Glomerular visceral epithelial cell (primary cell): ENCODE measurements at regions not wholly inside any gene's neighbourhood (a gene's known extent, or its start where the extent isn't known, plus 50 kb on each side); places are given as distances from the start of the nearest gene placed in this dataset.
A peak's percentile ranks its signal among the peaks of the same experiment; 100 is the strongest.

Experiments used
- DNase-seq: peaks from one replicate; pipeline ENCODE4 v3.0.0-alpha.2; 2016; ENCODE audit errors: extremely low spot score

DNA sequence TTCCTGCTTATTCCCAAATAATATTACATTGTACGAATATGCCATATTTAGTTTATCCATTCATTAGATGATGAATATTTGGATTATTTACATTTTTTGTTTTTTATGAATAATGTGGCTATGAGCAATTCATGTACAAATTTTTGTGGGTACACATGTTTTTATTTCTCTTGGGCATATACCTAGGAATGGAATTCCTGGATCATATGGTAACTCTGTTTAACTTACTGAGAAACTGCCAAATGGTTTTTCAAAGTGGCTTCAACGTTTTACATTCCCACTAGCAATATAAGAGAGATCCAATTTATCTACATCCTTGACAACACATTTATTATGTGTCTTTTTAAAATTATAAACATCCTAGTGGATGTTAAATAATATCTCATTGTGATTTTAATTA is 362.0 kb upstream of the TMCO5A start:
- DNase-seq: no peak

DNA sequence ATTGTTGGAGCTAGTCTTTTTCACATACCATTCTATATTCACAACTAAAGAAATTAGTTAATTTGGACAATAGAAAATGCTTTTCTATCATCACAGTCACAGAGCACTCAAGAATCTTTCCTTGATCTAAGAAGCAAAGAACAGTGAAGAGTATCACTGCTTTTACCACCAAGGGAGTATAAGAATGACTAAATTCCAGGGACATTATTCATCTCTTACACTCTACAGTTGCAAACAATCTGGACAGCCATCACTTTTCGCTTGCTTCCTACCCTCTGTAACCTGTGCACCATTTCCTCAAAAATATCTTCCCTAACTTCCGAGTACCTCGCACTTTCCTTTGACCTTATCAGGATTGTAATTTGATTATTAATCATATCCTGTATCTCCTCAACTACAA is 359.5 kb upstream of the TMCO5A start:
- DNase-seq: no peak

DNA sequence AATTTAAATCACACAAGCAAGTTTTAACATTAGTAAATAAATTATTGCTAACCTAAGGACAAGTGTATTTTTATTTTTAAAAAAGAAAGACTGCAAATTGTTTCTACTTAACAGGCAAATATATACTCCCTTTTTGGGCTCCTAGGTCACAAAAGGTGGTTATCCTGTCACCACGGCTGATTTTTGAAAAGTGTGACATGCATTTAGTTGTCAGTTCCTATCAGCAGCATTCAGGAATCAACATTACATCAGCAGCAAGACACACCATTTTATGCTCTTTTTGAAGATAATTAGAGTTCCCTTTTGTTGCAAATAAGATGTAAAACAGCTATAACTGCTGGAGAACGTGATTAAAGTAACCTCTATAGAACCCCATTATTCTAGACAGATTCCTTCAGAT is 357.5 kb upstream of the TMCO5A start:
- no peak for DNase-seq

DNA sequence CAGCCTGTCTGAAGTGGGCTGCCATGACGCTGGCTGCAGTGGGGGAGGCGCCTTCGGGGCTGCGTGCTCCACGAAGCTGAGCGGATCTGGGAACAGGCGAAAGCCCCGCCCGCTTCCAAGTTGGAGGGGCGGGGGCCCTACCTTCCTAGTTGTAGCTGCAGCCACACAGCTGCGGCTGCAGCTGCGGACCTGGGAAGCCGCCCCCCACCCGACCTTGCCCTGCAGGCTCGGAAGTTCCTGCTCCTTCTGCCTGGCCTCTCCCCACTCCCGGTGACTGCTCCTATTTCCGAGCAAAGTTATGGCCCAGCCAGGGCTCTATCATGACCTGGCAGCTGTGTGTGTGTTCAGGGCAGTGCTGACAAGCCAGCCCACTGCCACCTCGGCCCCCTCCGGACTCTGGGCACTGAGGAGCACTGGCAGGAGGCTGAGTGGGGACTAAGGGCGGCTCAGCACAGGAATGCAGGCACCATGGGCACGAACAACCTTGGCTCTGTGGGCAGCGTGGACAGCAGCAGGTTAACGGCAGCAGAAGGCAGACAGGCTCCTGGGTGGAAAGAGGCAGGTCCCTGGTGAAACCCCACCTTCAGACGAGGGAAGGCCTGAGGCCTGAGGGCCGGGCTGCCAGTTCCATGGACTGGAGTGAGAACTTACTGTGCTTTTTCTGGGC is 352.4 kb upstream of the TMCO5A start:
- no peak for DNase-seq

DNA sequence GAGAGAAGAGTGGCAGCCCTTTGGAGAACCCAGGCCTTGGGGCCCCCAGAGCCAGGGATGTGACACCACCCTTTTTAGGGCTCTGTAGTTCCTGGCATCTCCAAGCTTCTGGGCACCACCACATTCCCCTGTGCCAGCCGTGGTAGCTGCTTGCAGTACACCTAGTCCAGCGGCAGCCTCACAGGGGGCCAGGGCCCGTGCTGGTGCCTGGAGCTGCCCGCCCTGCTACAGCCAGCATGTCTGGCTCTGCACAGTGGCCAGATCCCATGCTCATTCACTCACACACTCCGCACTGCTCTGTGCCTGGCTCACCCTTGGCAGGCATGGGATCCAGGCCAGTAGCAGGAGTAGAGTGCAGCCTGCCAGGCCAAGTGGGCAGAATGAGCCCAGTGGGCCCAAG is 351.6 kb upstream of the TMCO5A start:
- DNase-seq: no peak

DNA sequence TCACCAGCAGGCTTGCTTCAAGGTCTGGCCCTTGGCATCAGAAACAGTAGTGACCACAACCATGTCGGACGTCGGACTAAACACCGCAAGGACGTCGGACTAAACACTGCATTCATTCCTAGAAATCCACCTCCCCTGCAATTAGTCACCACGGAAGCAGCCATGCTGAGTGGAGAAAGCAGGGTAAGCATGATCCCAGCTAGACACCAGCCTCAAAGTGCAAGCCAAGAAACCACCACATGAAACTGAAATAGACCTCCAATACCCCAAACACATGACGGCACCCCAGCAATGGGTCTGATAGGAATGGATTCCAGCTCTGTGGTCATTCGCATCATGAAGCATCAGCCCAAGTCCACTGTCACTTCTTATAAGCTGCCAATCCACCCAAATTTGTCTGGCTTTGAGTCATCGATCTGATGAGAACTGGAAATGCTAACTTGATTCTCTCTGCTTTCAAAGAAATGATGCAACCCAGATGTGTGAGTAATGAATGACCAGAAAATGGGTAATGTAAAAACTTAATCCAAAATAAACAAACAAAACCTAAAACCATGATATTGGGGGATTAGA is 348.3 kb upstream of the TMCO5A start:
- no peak for DNase-seq

DNA sequence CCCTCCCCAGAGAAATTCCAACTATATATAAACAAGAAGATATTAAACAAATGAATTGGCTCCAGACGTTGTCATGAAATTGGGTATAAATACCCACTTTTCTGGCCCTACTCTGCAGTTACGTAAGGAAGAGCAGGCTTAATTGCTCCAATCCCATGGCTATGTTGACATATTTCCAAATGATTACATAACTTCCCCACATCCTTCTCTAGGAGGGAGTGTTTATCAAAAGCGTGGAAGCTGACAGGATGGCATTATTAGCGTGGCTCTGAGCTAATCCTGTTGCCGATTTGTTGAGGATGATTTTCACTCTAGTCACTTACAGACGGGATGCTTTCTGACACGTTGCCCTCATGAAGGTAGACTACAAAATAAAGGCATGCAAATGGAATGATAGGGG is 347.5 kb upstream of the TMCO5A start:
- DNase-seq: no peak

DNA sequence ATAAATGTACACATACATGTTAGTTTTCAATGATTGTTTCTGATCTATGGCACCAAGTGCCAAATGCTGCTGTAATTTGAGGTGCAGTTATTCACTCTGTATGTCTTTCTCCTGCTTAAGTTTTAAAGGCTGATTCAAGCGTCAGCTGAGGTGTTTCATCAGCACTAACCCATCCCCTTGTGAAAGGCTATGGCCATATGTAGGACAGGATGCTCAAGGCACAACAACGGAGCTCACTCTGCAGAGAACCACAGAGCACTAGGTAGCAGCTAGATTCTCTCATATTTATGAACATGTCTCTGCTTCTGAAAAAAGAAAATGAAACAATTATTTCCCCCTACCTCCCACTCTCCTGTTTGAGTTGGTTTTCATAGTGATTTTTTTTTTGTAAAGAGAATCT is 340.0 kb upstream of the TMCO5A start:
- no peak for DNase-seq

DNA sequence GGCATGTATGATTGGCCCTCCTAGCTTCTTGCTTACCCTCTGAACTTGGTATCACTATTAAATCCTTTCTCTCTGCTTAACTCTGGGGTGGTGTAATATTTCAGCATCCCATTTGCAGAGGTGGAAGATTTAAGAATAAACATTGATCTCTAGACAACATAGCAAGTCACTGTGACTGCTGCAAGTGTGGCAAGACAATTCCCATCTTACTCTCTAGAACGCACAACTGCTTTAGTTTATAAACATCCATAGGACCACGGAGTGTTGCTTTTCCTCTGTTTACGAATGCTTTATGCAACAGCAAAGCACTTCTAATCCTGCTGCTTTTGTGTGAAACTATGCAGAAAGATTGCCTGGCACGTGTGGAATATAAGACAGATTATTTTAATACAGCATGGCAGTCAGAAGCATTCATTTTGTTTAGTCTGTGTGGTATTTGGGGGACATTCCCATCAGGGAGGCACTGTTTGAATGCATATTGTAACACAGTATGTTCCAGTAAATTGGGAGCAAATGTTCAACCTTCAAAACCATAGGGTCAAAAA is 338.9 kb upstream of the TMCO5A start:
- DNase-seq: no peak

DNA sequence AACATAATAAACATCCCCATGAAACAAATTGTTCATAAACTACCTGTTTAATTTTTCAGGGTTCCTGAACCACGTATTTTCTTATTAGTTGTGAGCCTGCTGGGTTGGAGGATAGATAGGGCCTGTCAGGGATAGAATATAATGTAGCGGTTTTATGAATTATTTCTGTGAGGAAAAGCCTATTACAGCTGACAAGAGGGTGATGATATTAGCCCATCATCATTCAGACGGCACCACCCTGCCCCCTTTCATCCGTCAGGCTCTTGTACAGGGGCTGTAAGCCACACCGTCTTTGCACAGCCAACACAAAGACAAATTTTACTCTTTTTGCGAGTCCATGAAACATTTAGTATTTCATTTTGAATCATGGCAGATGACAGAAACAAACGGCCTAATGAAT is 335.3 kb upstream of the TMCO5A start:
- DNase-seq: no peak

DNA sequence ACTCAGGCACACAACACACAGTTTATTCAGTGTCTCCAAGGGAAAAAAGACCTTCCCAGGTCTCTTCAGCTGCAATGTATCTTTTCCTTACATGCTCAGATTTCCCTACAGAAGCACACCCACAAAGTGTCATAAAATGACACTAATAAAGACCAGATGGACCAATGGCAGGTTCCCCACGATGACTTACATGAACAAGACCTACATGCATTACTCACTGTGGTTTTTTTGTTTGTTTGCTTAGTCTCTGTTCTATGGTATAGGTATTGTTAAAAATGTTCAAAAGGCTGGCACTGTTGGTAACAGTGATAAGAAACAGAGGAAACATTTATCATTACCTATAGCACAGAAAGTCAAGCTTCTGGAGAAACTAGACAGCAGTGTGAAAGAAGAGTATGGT is 318.2 kb upstream of the TMCO5A start:
- DNase-seq: no peak

DNA sequence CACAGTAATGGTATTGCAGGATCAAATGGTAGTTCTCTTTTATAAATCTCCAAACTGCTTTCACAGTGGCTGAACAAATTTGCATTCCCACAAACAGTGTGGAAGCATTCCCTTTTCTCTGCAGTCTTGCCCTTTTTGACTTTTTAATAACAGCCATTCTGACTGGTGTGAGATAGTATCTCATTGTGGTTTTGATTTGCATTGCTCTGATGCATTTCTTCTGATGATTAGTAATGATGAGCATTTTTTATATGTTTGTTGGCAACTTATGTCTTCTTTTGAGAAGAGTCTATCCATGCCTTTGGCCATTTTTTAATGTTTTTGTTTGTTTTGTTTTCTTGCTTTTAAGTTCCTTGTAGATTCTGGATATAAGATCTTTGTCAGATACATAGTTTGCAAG is 316.1 kb upstream of the TMCO5A start:
- DNase-seq: no peak

DNA sequence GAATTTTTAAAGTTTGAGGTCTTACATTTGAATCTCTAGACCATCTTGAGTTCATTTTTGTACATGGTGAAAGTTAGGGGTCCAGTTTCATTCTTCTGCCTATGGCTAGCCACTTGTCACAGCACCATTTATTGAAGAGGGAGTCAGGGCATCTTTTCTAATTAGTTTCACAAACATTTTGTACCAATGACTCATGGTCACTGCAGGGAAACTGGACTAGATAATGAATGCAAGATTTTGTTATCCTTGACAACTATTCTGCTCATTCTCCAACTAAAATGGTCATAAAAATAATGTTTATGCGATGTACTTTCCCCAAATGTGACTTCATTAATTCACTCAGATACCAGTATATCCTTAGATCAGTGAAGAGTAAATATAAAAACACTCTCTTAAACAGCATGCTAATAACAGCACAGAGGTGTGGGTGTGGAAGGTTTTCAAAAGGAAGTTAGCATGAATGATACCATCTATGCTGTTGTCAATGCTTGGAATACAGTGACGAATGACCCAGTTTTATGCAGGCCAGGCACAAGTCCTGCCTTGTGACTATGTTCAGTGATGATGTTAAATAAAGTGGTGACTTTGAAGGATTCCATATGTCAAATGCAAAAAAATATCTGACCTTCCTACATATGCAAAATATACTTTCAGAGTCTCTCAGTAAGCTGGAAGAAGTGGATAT is 314.9 kb upstream of the TMCO5A start:
- DNase-seq: no peak

DNA sequence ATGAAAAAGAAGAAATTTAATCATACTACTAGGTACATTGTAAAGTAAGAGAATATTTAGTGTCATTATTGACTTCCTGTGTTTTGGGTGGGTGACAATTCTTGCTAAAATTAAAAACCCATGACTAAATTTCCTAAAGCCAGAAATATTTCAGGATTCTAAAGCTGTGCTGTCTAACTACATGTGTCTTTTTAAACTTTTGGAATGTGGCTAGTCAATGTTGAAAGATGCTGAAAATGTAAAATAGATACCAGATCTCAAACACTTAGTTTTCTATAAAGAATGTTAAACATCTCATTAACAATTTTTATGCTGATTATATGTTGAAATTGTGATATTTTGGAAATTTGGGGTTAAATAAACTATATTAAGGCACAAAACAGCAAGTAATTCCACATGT is 308.9 kb upstream of the TMCO5A start:
- DNase-seq: no peak

DNA sequence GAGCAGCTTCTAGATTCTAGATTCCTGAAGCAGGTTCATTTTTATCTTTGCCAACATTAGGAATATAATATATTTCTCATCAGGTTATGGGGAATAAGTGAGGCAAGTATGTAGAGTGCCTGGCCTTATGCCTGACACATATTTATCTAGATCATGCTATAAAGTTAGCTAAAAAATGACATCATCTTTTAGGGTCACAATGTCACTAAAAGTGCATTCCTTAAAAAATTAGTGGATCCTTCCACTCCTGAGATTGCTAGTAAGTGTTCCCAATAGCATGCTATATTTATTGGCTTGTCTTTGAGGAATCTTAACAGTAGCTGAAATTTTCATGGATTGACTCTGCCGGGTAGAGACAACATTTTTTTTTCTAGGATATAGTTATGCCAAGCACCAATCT is 305.9 kb upstream of the TMCO5A start:
- DNase-seq: no peak

DNA sequence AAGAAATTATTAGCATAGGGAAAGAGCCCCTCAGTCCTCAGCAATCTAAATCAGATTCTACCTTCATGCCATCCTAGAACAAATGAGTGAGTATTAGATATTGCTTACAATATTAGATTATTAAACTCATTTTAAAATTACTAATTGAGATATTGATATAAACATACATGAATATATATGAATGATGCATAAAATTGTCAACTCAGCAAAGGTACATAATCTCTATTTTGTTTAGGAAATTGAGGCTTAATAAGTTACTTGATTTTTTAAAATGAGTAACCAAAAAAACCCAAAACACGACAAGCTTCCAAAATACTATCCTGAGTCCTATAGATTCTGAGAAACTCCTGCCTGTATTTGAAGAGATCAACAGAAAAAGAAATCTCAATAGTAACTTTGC is 297.7 kb upstream of the TMCO5A start:
- DNase-seq: no peak

DNA sequence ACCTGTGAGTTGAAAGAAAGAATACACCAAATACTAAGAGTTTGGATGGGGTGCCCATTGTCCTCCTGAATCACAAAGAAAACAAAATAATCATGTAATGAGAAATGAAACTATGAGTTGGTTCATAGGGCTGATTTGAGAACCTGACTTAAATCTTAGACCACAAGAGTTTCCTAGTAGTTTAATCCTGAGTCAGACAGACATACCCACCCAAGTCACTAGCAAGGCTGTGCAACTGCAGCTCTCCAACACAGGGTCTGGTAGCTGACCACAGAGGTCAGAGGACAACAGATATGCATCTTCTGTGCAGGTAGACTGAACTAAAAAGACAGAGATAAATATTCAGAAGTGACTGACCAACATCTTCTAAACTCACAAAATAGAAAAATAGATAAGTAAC is 296.3 kb upstream of the TMCO5A start:
- DNase-seq: peak; percentile 9

DNA sequence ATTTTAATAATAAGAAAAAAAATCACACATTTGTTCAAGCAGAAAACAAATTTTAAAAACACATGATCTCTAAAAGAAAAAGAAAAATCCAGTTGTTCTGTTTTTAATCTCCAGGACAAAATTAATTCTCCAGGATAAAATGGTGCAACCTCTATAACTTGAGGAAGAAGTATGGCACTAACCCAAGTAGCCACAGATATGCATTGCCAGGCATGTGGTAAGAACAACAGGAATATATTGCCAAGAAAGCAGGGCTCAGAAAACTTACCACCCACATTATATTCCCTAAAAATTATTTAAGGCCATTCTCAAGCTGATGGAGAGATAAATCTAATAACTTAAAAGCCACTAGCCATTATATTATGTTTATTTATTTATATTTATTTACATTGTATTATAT is 295.7 kb upstream of the TMCO5A start:
- DNase-seq: no peak

DNA sequence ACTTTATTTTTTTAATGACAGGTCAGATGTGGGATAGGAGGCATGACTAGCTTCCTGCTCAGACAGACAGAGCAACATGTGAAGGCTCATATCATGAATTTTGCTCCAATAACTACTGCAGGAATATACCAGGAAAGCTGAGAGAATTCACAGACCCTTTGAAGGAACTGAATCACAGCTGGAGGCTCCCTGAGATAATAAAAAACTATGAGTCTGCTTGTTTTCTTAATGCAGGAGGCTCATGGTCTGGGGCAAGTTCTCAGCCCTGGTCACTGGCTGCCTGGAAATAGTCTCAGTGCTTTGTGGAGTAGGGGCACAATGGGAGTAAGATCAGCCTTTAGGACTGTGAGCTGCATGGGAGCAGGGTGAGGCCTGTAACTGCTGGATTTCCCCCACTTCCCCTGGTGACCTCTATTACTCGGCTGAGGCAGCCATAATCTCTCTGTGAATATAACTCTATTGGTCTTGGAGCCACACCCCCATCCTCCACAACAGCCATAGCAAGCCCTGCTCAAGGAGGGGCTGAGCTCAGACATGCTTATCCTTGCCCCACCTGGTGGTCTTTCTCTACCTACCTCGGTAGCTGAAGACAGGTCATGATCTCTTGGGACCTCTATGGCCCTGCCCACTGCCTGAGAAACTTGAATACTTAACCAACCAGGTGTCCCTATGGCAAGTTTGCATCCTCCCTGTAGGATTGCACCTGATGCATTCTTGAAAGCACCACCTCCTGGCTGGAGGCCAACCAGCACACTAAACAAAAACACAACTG is 281.6 kb upstream of the TMCO5A start:
- DNase-seq: no peak

DNA sequence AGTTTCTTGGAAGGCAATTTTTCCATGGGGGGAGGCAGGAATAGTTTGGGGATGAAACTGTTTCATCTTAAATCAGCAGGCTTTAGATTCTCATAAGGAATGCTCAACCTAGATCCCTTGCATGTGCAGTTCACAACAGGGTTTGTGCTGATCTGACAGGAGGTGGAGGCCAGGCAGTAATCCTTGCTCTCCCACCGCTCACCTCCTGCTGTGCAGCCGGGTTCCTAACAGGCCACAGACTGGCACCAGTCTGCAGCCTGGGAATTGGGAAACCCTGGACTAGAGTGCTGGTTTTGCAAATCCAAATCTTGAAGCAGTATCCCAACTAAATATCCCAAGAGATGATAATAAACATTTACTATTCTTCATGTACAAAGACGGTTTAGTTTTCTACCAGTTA is 256.3 kb upstream of the TMCO5A start:
- DNase-seq: no peak

DNA sequence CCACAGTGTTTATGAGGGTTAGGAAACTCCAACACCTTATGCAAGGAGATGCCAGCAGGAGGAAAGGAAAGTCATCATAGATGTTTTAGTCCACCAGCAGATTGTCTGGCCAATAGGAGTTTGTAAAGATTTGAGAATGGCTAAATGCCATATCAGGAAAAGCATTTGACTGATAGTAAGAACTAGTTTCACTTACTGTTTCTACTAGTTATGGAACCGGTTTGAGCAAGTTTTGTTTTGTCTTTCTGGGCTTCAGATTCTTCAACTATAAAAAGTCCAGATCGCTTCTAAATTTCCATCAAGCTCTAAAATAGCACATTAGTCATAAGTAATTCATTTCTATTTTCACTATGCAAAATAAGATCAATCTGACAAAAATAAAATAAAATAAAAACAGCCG is 254.8 kb upstream of the TMCO5A start:
- DNase-seq: no peak

DNA sequence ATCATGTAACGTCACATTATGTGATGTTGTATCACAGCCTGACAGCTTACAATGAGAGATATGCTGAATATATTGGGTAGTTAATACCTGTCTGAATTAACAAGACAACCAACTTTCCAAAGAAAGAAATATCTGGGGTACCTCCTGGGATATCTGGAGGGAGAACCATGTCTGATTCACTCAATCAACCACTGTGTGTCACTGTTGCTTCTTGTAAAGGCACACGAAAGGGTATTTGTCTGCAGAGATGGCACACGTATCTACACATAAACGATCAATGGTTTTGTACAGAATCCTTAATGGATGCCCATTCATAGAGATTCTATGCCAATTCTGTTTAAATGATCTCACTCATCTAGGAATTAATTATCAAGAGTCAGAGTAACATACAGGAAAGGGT is 252.1 kb upstream of the TMCO5A start:
- DNase-seq: peak; percentile 6

DNA sequence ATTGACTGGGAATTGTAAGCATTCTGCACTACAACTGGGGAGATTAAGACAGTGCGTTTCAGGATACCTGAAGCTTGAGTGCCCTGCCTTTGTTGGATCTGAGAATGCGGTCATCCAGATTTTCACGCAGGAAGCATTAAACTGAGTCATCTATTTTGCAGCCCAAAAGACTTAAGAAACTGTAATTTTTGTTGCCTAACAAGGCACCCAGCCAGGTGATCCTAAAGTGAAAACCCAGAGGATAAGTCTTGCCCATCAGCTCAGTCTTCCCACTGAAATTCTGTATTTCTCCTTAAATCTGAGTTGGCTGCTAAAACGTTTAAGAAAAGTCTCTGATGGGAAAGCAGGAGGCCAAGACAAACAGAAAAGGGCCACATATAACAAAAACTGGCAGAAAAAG is 242.5 kb upstream of the TMCO5A start:
- DNase-seq: no peak
